ENCODE measurements at regions not wholly inside any gene's neighbourhood (a gene's known extent, or its start where the extent isn't known, plus 50 kb on each side); places are given as distances from the start of the nearest gene placed in this dataset.

GRCh38 chr4:123984886-123985285, 588.3 kb downstream of the SPRY1 start:
- no peak for TF ChIP-seq CTCF (conservative IDR thresholded peaks at IDR 0.05)
- H3K9me3 Mint-ChIP-seq = peaks cover 15% of the 10 kb centered on the region
- no peaks in the 10 kb centered on the region for H3K27me3 Mint-ChIP-seq (ENCODE audit: low read depth)
- DNase-seq (ENCODE audit: low read depth, low spot score) = no peak
- no peak overlapping the region for H3K4me3 Mint-ChIP-seq
- peaks cover 13% of the 10 kb centered on the region for H3K36me3 Mint-ChIP-seq (ENCODE audit: low read depth)
- H3K27ac Mint-ChIP-seq (ENCODE audit: unreplicated experiment) = no peak overlapping the region
- H3K4me1 Mint-ChIP-seq = peaks cover 17% of the 10 kb centered on the region

GRCh38 chr4:123986268-123986798, 589.7 kb downstream of the SPRY1 start:
- no peak overlapping the region for H3K4me3 Mint-ChIP-seq
- no peaks in the 10 kb centered on the region for H3K27me3 Mint-ChIP-seq (ENCODE audit: low read depth)
- H3K36me3 Mint-ChIP-seq (ENCODE audit: low read depth) = peaks cover 8% of the 10 kb centered on the region
- peaks cover 18% of the 10 kb centered on the region for H3K9me3 Mint-ChIP-seq
- H3K27ac Mint-ChIP-seq (ENCODE audit: unreplicated experiment) = no peak overlapping the region
- no peak for DNase-seq (ENCODE audit: low read depth, low spot score)
- TF ChIP-seq CTCF (conservative IDR thresholded peaks at IDR 0.05) = no peak
- H3K4me1 Mint-ChIP-seq = peaks cover 17% of the 10 kb centered on the region

GRCh38 chr4:123987408-123987807, 590.8 kb downstream of the SPRY1 start:
- Mint-ChIP-seq H3K4me1 (peaks cover 17% of the 10 kb centered on the region), H3K27ac (ENCODE audit: unreplicated experiment) (no peak overlapping the region), H3K36me3 (ENCODE audit: low read depth) (peaks cover 11% of the 10 kb centered on the region), H3K27me3 (ENCODE audit: low read depth) (no peaks in the 10 kb centered on the region), H3K9me3 (peaks cover 18% of the 10 kb centered on the region), H3K4me3 (no peak overlapping the region)
- no peak for TF ChIP-seq CTCF (conservative IDR thresholded peaks at IDR 0.05)
- no peak for DNase-seq (ENCODE audit: low read depth, low spot score)

- TF ChIP-seq CTCF (conservative IDR thresholded peaks at IDR 0.05) = no peak
- Mint-ChIP-seq H3K9me3 (peaks cover 10% of the 10 kb centered on the region), H3K36me3 (ENCODE audit: low read depth) (peaks cover 13% of the 10 kb centered on the region), H3K4me1 (peaks cover 17% of the 10 kb centered on the region), H3K27ac (ENCODE audit: unreplicated experiment) (no peak overlapping the region), H3K4me3 (no peak overlapping the region), H3K27me3 (ENCODE audit: low read depth) (no peaks in the 10 kb centered on the region)
- no peak for DNase-seq (ENCODE audit: low read depth, low spot score)
Observed at GRCh38 chr4:123990310-123990870, 593.8 kb downstream of the SPRY1 start.

GRCh38 chr4:123994917-123995316, 598.3 kb downstream of the SPRY1 start:
- no peak overlapping the region for H3K4me3 Mint-ChIP-seq
- no peaks in the 10 kb centered on the region for H3K27me3 Mint-ChIP-seq (ENCODE audit: low read depth)
- TF ChIP-seq CTCF (conservative IDR thresholded peaks at IDR 0.05) = peak; percentile 56
- H3K27ac Mint-ChIP-seq (ENCODE audit: unreplicated experiment) = no peak overlapping the region
- peaks cover 8% of the 10 kb centered on the region for H3K36me3 Mint-ChIP-seq (ENCODE audit: low read depth)
- H3K4me1 Mint-ChIP-seq = peaks cover 20% of the 10 kb centered on the region
- no peak for DNase-seq (ENCODE audit: low read depth, low spot score)
- peaks cover 5% of the 10 kb centered on the region for H3K9me3 Mint-ChIP-seq
